ENCODE measurements at regions not wholly inside any gene's neighbourhood (a gene's known extent, or its start where the extent isn't known, plus 50 kb on each side); places are given as distances from the start of the nearest gene placed in this dataset.

DNA sequence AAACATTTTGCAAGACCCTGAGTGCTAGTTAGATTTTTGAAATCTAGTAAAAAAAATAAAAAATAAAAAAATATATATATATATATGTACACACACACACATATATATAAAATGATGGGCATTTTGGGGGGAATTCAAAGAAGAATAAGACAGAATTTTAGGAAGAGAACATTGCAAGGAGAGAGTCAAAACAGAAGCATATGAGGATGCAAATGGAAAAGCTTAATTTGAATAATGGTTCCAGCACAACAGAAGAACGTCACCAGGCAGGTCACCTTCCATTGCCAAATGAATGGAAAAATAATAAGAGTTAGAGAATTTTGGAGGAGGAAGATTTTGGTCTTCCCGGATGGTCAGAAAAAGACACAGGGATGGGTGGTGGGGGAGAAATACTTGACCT is 1097.2 kb downstream of the BCL11A start:
- POLR2A ChIA-PET (ENCODE audit: partially characterized antibody): no interaction called here
- no peak overlapping the region for H2BK20ac ChIP-seq (ENCODE audit: low read length)
- H2BK15ac ChIP-seq (ENCODE audit: low read length): no peak overlapping the region

More for the DNA sequence above, 1097.2 kb downstream of the BCL11A start:
- Histone ChIP-seq H4K91ac (replicated peaks; ENCODE audit: insufficient read length, low read length) (no peak overlapping the region), H4K20me1 (replicated peaks in 1 of 2; ENCODE audit: control insufficient read depth in 1 of 2, insufficient read depth in 2 of 2, low read length in 2 of 2) (no peaks in the 10 kb centered on the region), H3K9ac (replicated peaks in 1 of 4; ENCODE audit: extremely low read depth in 1 of 4, low read depth in 3 of 4, low read length in 3 of 4) (no peak overlapping the region), H3K9me3 (ENCODE audit: insufficient read depth in 2 of 2, low read depth in 1 of 2, low read length in 1 of 2) (no peaks in the 10 kb centered on the region), H3K79me2 (ENCODE audit: control insufficient read depth in 1 of 2, insufficient read depth in 2 of 2, low read length in 2 of 2) (no peaks in the 10 kb centered on the region), H3K79me1 (ENCODE audit: low read depth, low read length) (no peaks in the 10 kb centered on the region), H2AFZ (ENCODE audit: low read length) (no peak overlapping the region), H3K27me3 (replicated peaks in 1 of 4; ENCODE audit: control insufficient read depth in 3 of 4, extremely low read depth in 1 of 4, insufficient read depth in 3 of 4, low read length in 3 of 4) (no peaks in the 10 kb centered on the region), H2BK120ac (replicated peaks; ENCODE audit: low read depth, low read length) (no peak overlapping the region), H2AK5ac (ENCODE audit: low read depth, low read length) (no peak overlapping the region), H3K27ac (ENCODE audit: low read depth, low read length) (no peak overlapping the region), H3K4ac (replicated peaks; ENCODE audit: insufficient read length, low read depth, low read length) (no peak overlapping the region), H2BK5ac (ENCODE audit: low read depth, low read length) (no peak overlapping the region), H3K23ac (ENCODE audit: insufficient read length) (no peak overlapping the region), H3K56ac (replicated peaks; ENCODE audit: insufficient read length, low read depth, low read length) (no peak overlapping the region), H4K8ac (ENCODE audit: extremely low read depth, insufficient read depth, low read length) (no peak overlapping the region), H3K4me3 (ENCODE audit: extremely low read depth in 1 of 4, insufficient read depth in 2 of 4, low read depth in 3 of 4, low read length in 4 of 4) (no peak overlapping the region), H3K4me1 (replicated peaks in 1 of 4; ENCODE audit: control insufficient read depth in 3 of 4, insufficient read depth in 4 of 4, low read length in 3 of 4) (no peaks in the 10 kb centered on the region), H4K5ac (ENCODE audit: insufficient read length, low read depth, low read length) (no peak overlapping the region), H3K23me2 (ENCODE audit: low read depth, low read length) (peaks cover 2% of the 10 kb centered on the region; the same call in 1 of the 2 replicates), H3K18ac (ENCODE audit: extremely low read depth, low read length) (no peak overlapping the region), H3K4me2 (ENCODE audit: insufficient read depth in 1 of 2, low read depth in 2 of 2, low read length in 2 of 2) (no peak overlapping the region), H3K14ac (ENCODE audit: insufficient read length) (no peak overlapping the region), H3K36me3 (ENCODE audit: control insufficient read depth in 2 of 4, insufficient read depth in 4 of 4, low read length in 3 of 4) (no peaks in the 10 kb centered on the region), H2BK12ac (ENCODE audit: low read depth, low read length) (no peak overlapping the region)
- DNase-seq (ENCODE audit: low read depth in 1 of 2, low spot score in 2 of 2) (no peak), FAIRE-seq (no peak)
- CTCF ChIA-PET (ENCODE audit: partially characterized antibody): no interaction called here
- TF ChIP-seq TEAD4 (IDR thresholded peaks at IDR 0.05; ENCODE audit: low read depth, low read length): no peak
- TF ChIP-seq POLR2AphosphoS5 (IDR thresholded peaks at IDR 0.05; ENCODE audit: low read depth, low read length): no peak
- 90% methylated on average over 2 of the region's 2 CpGs; no CpG with 5 or more reads in 1 of the 2 experiments for WGBS, 2 experiments (ENCODE audit: extremely low coverage in 1 of 2, insufficient coverage in 1 of 2, insufficient read length in 1 of 2, insufficient replicate concordance in 2 of 2, low coverage in 1 of 2, low lambda C conversion rate in 2 of 2, missing lambda C conversion rate in 1 of 2)
